C4-2B (cell line): ENCODE measurements at regions not wholly inside any gene's neighbourhood (a gene's known extent, or its start where the extent isn't known, plus 50 kb on each side); places are given as distances from the start of the nearest gene placed in this dataset.

Source experiments
- H3K27ac ChIP-seq: fragments of 450-650 bp; 2 replicates; pipeline ENCODE4 v1.5.1; 2017
- CTCF ChIP-seq: fragments of 450-650 bp; conservative IDR thresholded peaks from 2 replicates; pipeline ENCODE4 v1.5.1; 2017; ENCODE audit warnings: mild to moderate bottlenecking
- ZFX ChIP-seq: fragments of 450-650 bp; IDR thresholded peaks from 2 replicates; pipeline ENCODE4 v1.6.1; 2017

DNA sequence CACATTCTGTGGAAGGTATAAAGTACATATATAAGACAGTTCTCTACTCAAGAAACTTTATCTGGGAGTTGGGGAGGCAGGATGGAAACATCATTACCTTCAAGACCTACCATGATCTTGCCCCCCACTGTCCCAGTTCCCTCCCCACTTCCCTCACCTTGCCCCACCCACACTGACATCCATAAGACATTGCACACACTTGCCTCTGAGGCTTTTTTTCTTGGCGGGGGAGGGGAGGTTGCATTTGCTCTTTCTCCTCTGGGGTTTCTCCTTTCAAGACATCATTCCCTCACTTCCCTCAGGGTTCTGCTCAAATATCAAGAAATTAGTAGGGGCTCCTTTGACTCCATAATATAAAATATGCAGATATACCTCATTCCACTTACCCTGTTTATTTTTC is 276.0 kb downstream of the ARL4A start:
- H3K27ac ChIP-seq: no peak overlapping the region
- TF ChIP-seq CTCF: no peak
- no peak for TF ChIP-seq ZFX

- no peak overlapping the region for H3K27ac ChIP-seq
- no peak for TF ChIP-seq CTCF
- no peak for TF ChIP-seq ZFX
These were observed 277.4 kb downstream of the ARL4A start for GRCh38 chr7:12964836-12965235.

DNA sequence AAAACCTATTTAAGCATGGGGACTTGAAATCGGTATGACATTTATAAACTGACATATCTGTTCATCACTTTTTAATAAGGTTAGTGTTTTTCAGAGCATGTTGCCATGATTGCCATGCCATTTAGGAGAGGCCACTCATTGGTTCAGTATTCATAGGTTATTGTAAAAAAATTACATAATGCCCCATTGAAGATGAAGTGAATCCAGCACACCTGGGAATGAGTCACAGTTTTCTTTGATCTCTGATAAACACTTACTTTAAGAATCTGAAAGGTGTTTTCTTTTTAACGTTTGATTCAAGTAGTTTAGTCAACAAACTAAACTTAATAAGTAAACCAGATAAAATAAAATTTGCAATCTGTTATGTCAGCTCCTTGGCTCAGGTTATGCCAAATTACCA is 278.3 kb downstream of the ARL4A start:
- TF ChIP-seq ZFX: no peak
- no peak for TF ChIP-seq CTCF
- H3K27ac ChIP-seq: no peak overlapping the region

- TF ChIP-seq CTCF (no peak), ZFX (no peak)
- no peak overlapping the region for H3K27ac ChIP-seq
These were observed 279.9 kb downstream of the ARL4A start for GRCh38 chr7:12967322-12967721.

DNA sequence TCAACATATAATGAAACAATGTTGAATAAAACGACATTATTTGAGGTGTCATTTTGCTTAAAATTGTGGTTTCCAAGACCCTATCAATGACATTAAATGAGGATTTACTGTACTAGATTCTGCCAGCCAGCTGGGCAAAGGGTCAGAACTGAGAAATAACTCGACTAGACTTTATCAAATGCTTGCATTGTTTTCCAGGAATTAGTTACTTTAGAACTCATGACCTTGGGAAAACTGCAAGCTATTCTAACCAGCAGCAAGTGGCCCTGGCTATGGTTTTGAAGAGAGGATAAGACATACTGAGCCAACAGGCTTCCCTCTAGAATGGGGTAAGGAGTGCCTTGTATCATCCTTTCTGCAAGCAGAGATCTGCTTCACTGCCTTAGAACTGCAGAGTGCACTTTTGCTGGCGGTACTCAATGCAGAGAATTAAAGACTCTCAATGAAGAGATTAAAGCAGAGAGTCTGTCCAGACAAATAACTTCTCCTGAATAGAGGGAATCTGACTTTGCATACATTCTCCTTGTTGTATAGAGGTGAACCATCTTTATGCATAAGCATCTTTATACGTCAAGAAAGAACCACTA is 281.5 kb downstream of the ARL4A start:
- no peak overlapping the region for H3K27ac ChIP-seq
- TF ChIP-seq CTCF (no peak), ZFX (no peak)

DNA sequence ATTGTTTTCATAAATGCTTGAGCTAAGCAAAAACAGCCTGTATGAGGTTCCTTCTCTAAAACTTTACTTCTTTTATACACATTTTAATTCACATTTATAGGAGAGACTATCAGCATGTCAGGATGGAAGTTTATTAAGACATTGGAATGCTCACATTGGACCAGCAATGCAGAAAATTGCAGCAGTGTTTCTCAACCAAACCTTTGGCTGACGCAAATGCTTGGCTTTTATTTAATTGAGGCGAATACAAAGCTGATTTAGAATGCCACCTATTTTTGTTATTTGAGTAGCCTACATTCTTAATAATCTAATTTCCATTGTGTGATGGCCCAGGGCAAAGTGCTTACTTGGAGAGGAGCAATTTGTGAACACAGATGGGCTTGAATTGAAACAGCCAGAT is 283.2 kb downstream of the ARL4A start:
- TF ChIP-seq CTCF (no peak), ZFX (no peak)
- H3K27ac ChIP-seq: no peak overlapping the region

GRCh38 chr7:12974451-12975166 is 287.2 kb downstream of the ARL4A start:
- no peak for TF ChIP-seq ZFX
- TF ChIP-seq CTCF: no peak

More at GRCh38 chr7:12974451-12975166, 287.2 kb downstream of the ARL4A start:
- H3K27ac ChIP-seq: no peak overlapping the region
